ENCODE measurements at regions not wholly inside any gene's neighbourhood (a gene's known extent, or its start where the extent isn't known, plus 50 kb on each side); places are given as distances from the start of the nearest gene placed in this dataset.

GRCh38 chr1:229106526-229107125 lies 164.3 kb upstream of the RAB4A start:
- DNase-seq (ENCODE audit: low read depth), result no peak
- no peak overlapping the region for H3K4me3 ChIP-seq (ENCODE audit: low read depth, low read length)
- no peak for TF ChIP-seq CTCF (IDR thresholded peaks at IDR 0.05; ENCODE audit: control insufficient read depth, extremely low read depth, insufficient read depth)

- no peak for TF ChIP-seq CTCF (IDR thresholded peaks at IDR 0.05; ENCODE audit: control insufficient read depth, extremely low read depth, insufficient read depth)
- H3K4me3 ChIP-seq (ENCODE audit: low read depth, low read length), result no peak overlapping the region
- no peak for DNase-seq (ENCODE audit: low read depth)
Observed at GRCh38 chr1:229107304-229107815, 163.6 kb upstream of the RAB4A start.

DNA sequence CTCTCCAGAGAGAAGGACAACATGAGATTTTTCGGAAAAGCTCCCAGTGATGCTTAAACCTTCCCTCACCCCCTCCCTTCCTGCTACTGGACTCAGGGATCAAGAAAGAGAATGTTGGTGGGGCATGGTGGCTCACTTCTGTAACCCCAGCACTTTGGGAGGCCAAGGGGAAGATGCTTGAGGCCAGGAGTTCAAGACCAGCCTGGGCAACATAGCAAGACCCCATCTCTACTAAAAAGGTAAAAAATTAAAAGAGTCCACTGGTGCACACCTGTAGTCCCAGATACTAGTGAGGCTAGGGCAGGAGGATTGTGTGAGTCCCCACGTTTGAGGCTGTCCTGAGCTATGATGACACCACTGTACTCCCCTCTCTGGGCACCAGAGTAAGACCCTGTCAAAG lies 162.9 kb upstream of the RAB4A start:
- no peak for TF ChIP-seq CTCF (IDR thresholded peaks at IDR 0.05; ENCODE audit: control insufficient read depth, extremely low read depth, insufficient read depth)
- H3K4me3 ChIP-seq (ENCODE audit: low read depth, low read length), result no peak overlapping the region
- no peak for DNase-seq (ENCODE audit: low read depth)

GRCh38 chr1:229108598-229109201 lies 162.2 kb upstream of the RAB4A start:
- no peak for TF ChIP-seq CTCF (IDR thresholded peaks at IDR 0.05; ENCODE audit: control insufficient read depth, extremely low read depth, insufficient read depth)
- H3K4me3 ChIP-seq (ENCODE audit: low read depth, low read length), result no peak overlapping the region
- DNase-seq (ENCODE audit: low read depth), result no peak

DNA sequence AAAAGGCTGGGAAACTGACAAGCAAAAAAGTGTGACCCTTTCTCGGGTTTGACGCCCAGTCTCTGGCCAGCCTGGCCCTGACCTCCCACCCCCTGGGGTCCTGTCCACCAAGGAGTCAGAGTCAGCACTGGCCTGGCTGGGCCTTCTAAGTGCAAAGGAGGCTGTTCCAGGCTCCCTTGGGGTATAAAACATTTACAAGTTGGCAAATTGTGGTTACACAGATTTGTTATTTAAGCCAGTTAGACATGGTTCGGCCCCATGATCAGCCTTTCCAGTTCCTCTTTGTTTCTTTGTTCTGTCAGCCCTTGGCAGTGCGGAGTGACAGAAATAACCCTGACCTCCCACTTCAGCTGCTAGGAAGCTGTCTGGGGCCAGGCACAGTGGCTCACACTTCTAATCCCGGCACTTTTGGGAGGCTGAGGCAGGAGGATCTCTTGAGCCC lies 161.6 kb upstream of the RAB4A start:
- no peak overlapping the region for H3K4me3 ChIP-seq (ENCODE audit: low read depth, low read length)
- TF ChIP-seq CTCF (IDR thresholded peaks at IDR 0.05; ENCODE audit: control insufficient read depth, extremely low read depth, insufficient read depth), result no peak
- no peak for DNase-seq (ENCODE audit: low read depth)

DNA sequence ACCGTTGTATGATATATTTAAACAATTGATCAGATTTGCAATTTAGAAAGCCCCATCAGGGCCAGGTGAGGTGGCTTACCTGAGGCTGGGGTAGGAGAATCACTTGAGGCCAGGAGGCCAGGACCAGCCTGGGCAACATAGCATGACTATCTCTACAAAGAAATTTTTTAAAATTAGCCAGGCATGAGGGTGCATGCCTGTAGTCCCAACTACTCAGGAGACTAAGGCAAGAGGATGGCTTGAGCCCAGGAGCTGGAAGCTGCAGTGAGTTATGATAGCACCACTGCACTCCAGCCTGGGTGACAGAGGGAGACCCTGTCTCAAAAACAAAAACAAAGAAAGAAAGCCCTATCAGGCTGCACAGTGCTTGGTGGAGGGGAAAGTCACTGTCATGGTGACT lies 159.9 kb upstream of the RAB4A start:
- no peak for DNase-seq (ENCODE audit: low read depth)
- TF ChIP-seq CTCF (IDR thresholded peaks at IDR 0.05; ENCODE audit: control insufficient read depth, extremely low read depth, insufficient read depth), result no peak

More for the DNA sequence above, 159.9 kb upstream of the RAB4A start:
- H3K4me3 ChIP-seq (ENCODE audit: low read depth, low read length), result no peak overlapping the region
